HEK293T (cell line): ENCODE measurements at regions not wholly inside any gene's neighbourhood (a gene's known extent, or its start where the extent isn't known, plus 50 kb on each side); places are given as distances from the start of the nearest gene placed in this dataset.

Source experiments
- BHLHE40 ChIP-seq: fragments of 450-650 bp; IDR thresholded peaks from 2 replicates; pipeline ENCODE4 v1.6.1; 2016; ENCODE audit warnings: mild to moderate bottlenecking, moderate library complexity, borderline replicate concordance
- FOXA1 ChIP-seq: fragments of 450-650 bp; IDR thresholded peaks from 2 replicates; pipeline ENCODE4 v1.6.1; 2016; ENCODE audit warnings: mild to moderate bottlenecking
- FOXM1 ChIP-seq: fragments of 450-650 bp; IDR thresholded peaks from 2 replicates; pipeline ENCODE4 v1.6.1; 2017; ENCODE audit warnings: mild to moderate bottlenecking, borderline replicate concordance
- HDGF ChIP-seq: fragments of 450-650 bp; IDR thresholded peaks from 2 replicates; pipeline ENCODE4 v1.6.1; 2017; ENCODE audit warnings: antibody characterized with exemption, borderline replicate concordance
- LEF1 ChIP-seq: fragments of 450-650 bp; IDR thresholded peaks from 2 replicates; pipeline ENCODE4 v1.6.1; 2017; ENCODE audit warnings: mild to moderate bottlenecking, borderline replicate concordance
- NFRKB ChIP-seq: fragments of 450-650 bp; IDR thresholded peaks from 2 replicates; pipeline ENCODE4 v1.6.1; 2016; ENCODE audit warnings: mild to moderate bottlenecking, moderate library complexity
- SP1 ChIP-seq: fragments of 450-650 bp; IDR thresholded peaks from 2 replicates; pipeline ENCODE4 v1.6.1; 2017
- SUZ12 ChIP-seq: fragments of 450-650 bp; IDR thresholded peaks from 2 replicates; pipeline ENCODE4 v1.6.1; 2016; ENCODE audit warnings: mild to moderate bottlenecking
- TARDBP ChIP-seq: fragments of 450-650 bp; IDR thresholded peaks from 2 replicates; pipeline ENCODE4 v1.6.1; 2016
- ZNF384 ChIP-seq: fragments of 450-650 bp; IDR thresholded peaks from 2 replicates; pipeline ENCODE4 v1.6.1; 2016

DNA sequence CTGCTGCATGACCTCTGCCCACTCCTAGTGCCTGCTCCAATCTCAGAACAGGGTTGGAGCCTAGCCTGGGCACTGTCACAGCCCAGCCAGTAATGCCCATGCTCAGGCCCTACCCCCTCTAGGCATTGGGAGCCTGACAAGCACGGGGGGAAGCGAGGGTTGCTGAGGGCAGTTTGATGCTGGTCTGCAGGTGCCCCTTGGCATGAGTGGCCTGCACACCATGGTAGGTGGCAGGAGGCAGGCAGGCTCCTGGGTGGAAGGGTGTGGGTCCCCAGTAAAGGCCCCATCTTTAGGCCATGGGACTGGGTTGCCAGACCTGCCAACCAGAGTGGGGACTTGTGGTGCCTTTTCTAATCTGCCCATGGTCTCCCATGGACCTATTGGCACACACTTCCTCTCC is 72.1 kb upstream of the DCAF12L2 start:
- TF ChIP-seq NFRKB (no peak), SP1 (no peak), ZNF384 (no peak), FOXA1 (no peak), FOXM1 (no peak), BHLHE40 (no peak), HDGF (no peak), TARDBP (no peak), SUZ12 (no peak), LEF1 (no peak)
